Stimulated activated CD8-positive, alpha-beta memory T cell treated with anti-CD3 and anti-CD28 coated beads, Interleukin-2, amount 100 ng/mL, for 48 hours (primary cell): ENCODE measurements at regions not wholly inside any gene's neighbourhood (a gene's known extent, or its start where the extent isn't known, plus 50 kb on each side); places are given as distances from the start of the nearest gene placed in this dataset.
"Not testable (repeated sequence)": the region's sequence is repeated elsewhere in the genome, so short reads cannot be mapped to it uniquely, and the experiment has no call there.

Experiments
- DNase-seq, 2 donors: peaks; one replicate each; pipeline ENCODE4 v3.0.0-alpha.2; 2020; ENCODE audit warnings: low read depth in 2 of 2

- DNase-seq, result no peak
These were observed 57.9 kb downstream of the DNAJB9 start for GRCh38 chr7:108627476-108628051.

GRCh38 chr7:108628678-108629077, 59.0 kb downstream of the DNAJB9 start:
- no peak for DNase-seq

GRCh38 chr7:108629651-108630400, 60.2 kb downstream of the DNAJB9 start:
- DNase-seq, result no peak

- no peak for DNase-seq
These were observed 64.4 kb downstream of the DNAJB9 start for GRCh38 chr7:108634036-108634435.

- DNase-seq, result no peak
These were observed 64.9 kb downstream of the DNAJB9 start for GRCh38 chr7:108634535-108634934.

- no peak for DNase-seq
These were observed 67.5 kb downstream of the DNAJB9 start for GRCh38 chr7:108637049-108637621.

GRCh38 chr7:108642126-108642525, 72.5 kb downstream of the DNAJB9 start:
- no peak for DNase-seq

- no peak for DNase-seq
These were observed 73.5 kb downstream of the DNAJB9 start for GRCh38 chr7:108643136-108643535.

GRCh38 chr7:108648989-108649388, 79.3 kb downstream of the DNAJB9 start:
- DNase-seq, result no peak

GRCh38 chr7:108650467-108650866, 80.8 kb downstream of the DNAJB9 start:
- no peak for DNase-seq

GRCh38 chr7:108652886-108653285, 83.2 kb downstream of the DNAJB9 start:
- no peak for DNase-seq

- no peak for DNase-seq
These were observed 83.9 kb downstream of the DNAJB9 start for GRCh38 chr7:108653526-108653925.

GRCh38 chr7:108657140-108657726, 87.6 kb downstream of the DNAJB9 start:
- not testable (repeated sequence) for DNase-seq

- DNase-seq, result no peak
These were observed 89.6 kb downstream of the DNAJB9 start for GRCh38 chr7:108659261-108659660.

GRCh38 chr7:108659867-108660266, 90.2 kb downstream of the DNAJB9 start:
- DNase-seq, result no peak

GRCh38 chr7:108660465-108660864, 90.8 kb downstream of the DNAJB9 start:
- no peak for DNase-seq

- DNase-seq, result no peak
These were observed 93.2 kb downstream of the DNAJB9 start for GRCh38 chr7:108662783-108663362.

GRCh38 chr7:108663701-108664100, 94.0 kb downstream of the DNAJB9 start:
- DNase-seq, result no peak

GRCh38 chr7:108667216-108667615, 97.5 kb downstream of the DNAJB9 start:
- no peak for DNase-seq

- DNase-seq, result no peak
These were observed 100.3 kb downstream of the DNAJB9 start for GRCh38 chr7:108669958-108670357.

GRCh38 chr7:108673699-108674098, 104.0 kb downstream of the DNAJB9 start:
- DNase-seq, result not testable (repeated sequence)

- DNase-seq, result no peak
These were observed 115.0 kb downstream of the DNAJB9 start for GRCh38 chr7:108684629-108685028.
